Neural cell (in vitro differentiated cells): ENCODE measurements at regions not wholly inside any gene's neighbourhood (a gene's known extent, or its start where the extent isn't known, plus 50 kb on each side); places are given as distances from the start of the nearest gene placed in this dataset.

Experiments
- H2AFZ ChIP-seq: fragments of 200-600, 300-800 bp; sonication (generic), shearing (Covaris generic); 2 replicates; pipeline ENCODE4 v1.6.0; 2014; ENCODE audit warnings: low read depth, mild to moderate bottlenecking, antibody characterized with exemption, low read length, moderate library complexity
- H3F3A ChIP-seq: fragments of 200-600 bp; shearing (Covaris generic); 2 replicates; pipeline ENCODE4 v1.6.1; 2016; ENCODE audit warnings: mild to moderate bottlenecking, moderate library complexity, mixed read lengths, antibody characterized with exemption, low read length; ENCODE audit not compliant: insufficient read depth, poor library complexity, severe bottlenecking
- H3K27ac ChIP-seq: fragments of 200-600, 300-800 bp; sonication (generic), shearing (Covaris generic); 2 replicates; pipeline ENCODE4 v1.5.1; 2014; ENCODE audit warnings: mild to moderate bottlenecking, low read length, moderate library complexity
- H3K27me3 ChIP-seq: fragments of 300-800, 200-600 bp; sonication (generic), shearing (Covaris generic); 2 replicates; pipeline ENCODE4 v1.6.0; 2014; ENCODE audit warnings: mild to moderate bottlenecking, low read depth, low read length, moderate library complexity; ENCODE audit not compliant: insufficient read depth
- H3K36me3 ChIP-seq: fragments of 300-800, 200-600 bp; sonication (generic), shearing (Covaris generic); 2 replicates; pipeline ENCODE4 v1.5.1; 2014; ENCODE audit warnings: mild to moderate bottlenecking, antibody characterized with exemption, low read length, moderate library complexity; ENCODE audit not compliant: insufficient read depth
- H3K4me2 ChIP-seq: fragments of 300-800, 200-600 bp; sonication (generic), shearing (Covaris generic); 2 replicates; pipeline ENCODE4 v1.6.0; 2014; ENCODE audit warnings: mild to moderate bottlenecking, low read length
- H3K4me3 ChIP-seq: fragments of 300-800, 200-600 bp; sonication (generic), shearing (Covaris generic); 2 replicates; pipeline ENCODE4 v1.5.1; 2014; ENCODE audit warnings: mild to moderate bottlenecking, low read length, moderate library complexity
- H3K79me2 ChIP-seq: fragments of 200-600 bp; shearing (Covaris generic); replicated peaks from 2 replicates; pipeline ENCODE4 v1.6.0; 2014; ENCODE audit warnings: mild to moderate bottlenecking, low read length, moderate library complexity; ENCODE audit not compliant: insufficient read depth
- H3K9ac ChIP-seq: fragments of 300-800, 200-600 bp; sonication (generic), shearing (Covaris generic); 2 replicates; pipeline ENCODE4 v1.6.1; 2016; ENCODE audit warnings: mild to moderate bottlenecking, low read length, mixed read lengths
- H3K9me2 ChIP-seq: fragments of 200-600 bp; shearing (Covaris generic); 2 replicates; pipeline ENCODE4 v1.6.1; 2016; ENCODE audit warnings: mild to moderate bottlenecking, low read length, mixed read lengths; ENCODE audit not compliant: insufficient read depth
- H3K9me3 ChIP-seq: fragments of 200-600, 300-800 bp; sonication (generic), shearing (Covaris generic); 2 replicates; pipeline ENCODE4 v1.6.1; 2016; ENCODE audit warnings: mild to moderate bottlenecking, mixed run types, low read length, moderate library complexity, mixed read lengths
- H4K20me1 ChIP-seq: fragments of 200-600 bp; shearing (Covaris generic); 2 replicates; pipeline ENCODE4 v1.6.1; 2016; ENCODE audit warnings: mild to moderate bottlenecking, mixed run types; ENCODE audit not compliant: insufficient read depth
- EP300 ChIP-seq: fragments of 450-650 bp; conservative IDR thresholded peaks from 2 replicates; pipeline ENCODE4 v1.6.1; 2014; ENCODE audit warnings: antibody characterized with exemption, mild to moderate bottlenecking, moderate library complexity; ENCODE audit not compliant: poor library complexity, severe bottlenecking
- EZH2 ChIP-seq: fragments of 200-600, 300-800 bp; shearing (Covaris generic), sonication (generic); IDR thresholded peaks from 2 replicates; pipeline ENCODE4 v1.6.1; 2014; ENCODE audit warnings: antibody characterized with exemption, low read length, borderline replicate concordance, mild to moderate bottlenecking; ENCODE audit not compliant: insufficient read depth, poor library complexity, severe bottlenecking
- MXI1 ChIP-seq: fragments of 450-650 bp; conservative IDR thresholded peaks from 2 replicates; pipeline ENCODE4 v1.6.1; 2014; ENCODE audit warnings: antibody characterized with exemption, mild to moderate bottlenecking; ENCODE audit not compliant: poor library complexity, severe bottlenecking
- POLR2AphosphoS5 ChIP-seq: IDR thresholded peaks from 2 replicates; pipeline ENCODE4 v1.6.1; 2012
- RAD21 ChIP-seq: fragments of 450-650 bp; conservative IDR thresholded peaks from 2 replicates; pipeline ENCODE4 v1.6.1; 2014; ENCODE audit warnings: antibody characterized with exemption, mild to moderate bottlenecking, moderate library complexity
- SMC3 ChIP-seq: fragments of 450-650 bp; conservative IDR thresholded peaks from 2 replicates; pipeline ENCODE4 v1.6.1; 2014; ENCODE audit warnings: antibody characterized with exemption, mild to moderate bottlenecking, moderate library complexity; ENCODE audit not compliant: poor library complexity
- TAF1 ChIP-seq: IDR thresholded peaks from 2 replicates; pipeline ENCODE4 v1.6.1; 2012; ENCODE audit warnings: low read depth
- TF ChIP-seq, protein P1 (sequence below): fragments of 450-650 bp; IDR thresholded peaks from 2 replicates; pipeline ENCODE4 v1.5.1; 2014; ENCODE audit warnings: antibody characterized with exemption, mild to moderate bottlenecking, moderate library complexity; ENCODE audit not compliant: poor library complexity, severe bottlenecking
- TF ChIP-seq, protein P2 (sequence below): IDR thresholded peaks from 2 replicates; pipeline ENCODE4 v1.6.1; 2012; ENCODE audit warnings: borderline replicate concordance

DNA sequence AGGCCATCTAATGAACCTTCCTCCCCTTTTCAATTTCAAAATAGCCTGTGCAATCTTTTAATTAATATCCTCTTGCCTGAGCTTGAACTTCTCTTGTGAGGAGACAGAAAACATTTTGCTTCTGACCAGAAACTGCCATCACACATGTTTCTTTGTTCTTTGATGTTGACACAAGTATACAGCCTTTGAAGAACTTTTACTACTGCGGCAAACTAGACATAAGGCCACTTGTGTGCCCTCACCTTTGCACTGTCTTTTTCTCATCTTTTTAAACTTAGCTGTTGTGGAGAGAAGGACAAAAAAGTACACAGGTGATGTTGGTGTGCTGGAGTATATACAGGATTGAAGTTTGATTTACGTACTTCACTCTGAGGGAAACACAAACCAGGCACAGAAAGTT, 116.3 kb upstream of the C1GALT1C1 start:
- H3K4me3 ChIP-seq, result no peak overlapping the region
- H3K4me2 ChIP-seq, result no peak overlapping the region
- no peak overlapping the region for H3K27ac ChIP-seq
- H3F3A ChIP-seq, result no peaks in the 10 kb centered on the region
- H3K79me2 ChIP-seq, result no peaks in the 10 kb centered on the region
- H4K20me1 ChIP-seq, result no peaks in the 10 kb centered on the region
- no peaks in the 10 kb centered on the region for H3K9me2 ChIP-seq
- H3K9me3 ChIP-seq, result no peaks in the 10 kb centered on the region
- H2AFZ ChIP-seq, result no peak overlapping the region
- H3K9ac ChIP-seq, result no peak overlapping the region
- no peaks in the 10 kb centered on the region for H3K27me3 ChIP-seq
- H3K36me3 ChIP-seq, result no peaks in the 10 kb centered on the region
- TF ChIP-seq EP300, result no peak
- TF ChIP-seq, protein P1, sequence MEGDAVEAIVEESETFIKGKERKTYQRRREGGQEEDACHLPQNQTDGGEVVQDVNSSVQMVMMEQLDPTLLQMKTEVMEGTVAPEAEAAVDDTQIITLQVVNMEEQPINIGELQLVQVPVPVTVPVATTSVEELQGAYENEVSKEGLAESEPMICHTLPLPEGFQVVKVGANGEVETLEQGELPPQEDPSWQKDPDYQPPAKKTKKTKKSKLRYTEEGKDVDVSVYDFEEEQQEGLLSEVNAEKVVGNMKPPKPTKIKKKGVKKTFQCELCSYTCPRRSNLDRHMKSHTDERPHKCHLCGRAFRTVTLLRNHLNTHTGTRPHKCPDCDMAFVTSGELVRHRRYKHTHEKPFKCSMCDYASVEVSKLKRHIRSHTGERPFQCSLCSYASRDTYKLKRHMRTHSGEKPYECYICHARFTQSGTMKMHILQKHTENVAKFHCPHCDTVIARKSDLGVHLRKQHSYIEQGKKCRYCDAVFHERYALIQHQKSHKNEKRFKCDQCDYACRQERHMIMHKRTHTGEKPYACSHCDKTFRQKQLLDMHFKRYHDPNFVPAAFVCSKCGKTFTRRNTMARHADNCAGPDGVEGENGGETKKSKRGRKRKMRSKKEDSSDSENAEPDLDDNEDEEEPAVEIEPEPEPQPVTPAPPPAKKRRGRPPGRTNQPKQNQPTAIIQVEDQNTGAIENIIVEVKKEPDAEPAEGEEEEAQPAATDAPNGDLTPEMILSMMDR, result no peak
- TF ChIP-seq POLR2AphosphoS5, result no peak
- no peak for TF ChIP-seq EZH2
- TF ChIP-seq MXI1, result no peak
- no peak for TF ChIP-seq RAD21

DNA sequence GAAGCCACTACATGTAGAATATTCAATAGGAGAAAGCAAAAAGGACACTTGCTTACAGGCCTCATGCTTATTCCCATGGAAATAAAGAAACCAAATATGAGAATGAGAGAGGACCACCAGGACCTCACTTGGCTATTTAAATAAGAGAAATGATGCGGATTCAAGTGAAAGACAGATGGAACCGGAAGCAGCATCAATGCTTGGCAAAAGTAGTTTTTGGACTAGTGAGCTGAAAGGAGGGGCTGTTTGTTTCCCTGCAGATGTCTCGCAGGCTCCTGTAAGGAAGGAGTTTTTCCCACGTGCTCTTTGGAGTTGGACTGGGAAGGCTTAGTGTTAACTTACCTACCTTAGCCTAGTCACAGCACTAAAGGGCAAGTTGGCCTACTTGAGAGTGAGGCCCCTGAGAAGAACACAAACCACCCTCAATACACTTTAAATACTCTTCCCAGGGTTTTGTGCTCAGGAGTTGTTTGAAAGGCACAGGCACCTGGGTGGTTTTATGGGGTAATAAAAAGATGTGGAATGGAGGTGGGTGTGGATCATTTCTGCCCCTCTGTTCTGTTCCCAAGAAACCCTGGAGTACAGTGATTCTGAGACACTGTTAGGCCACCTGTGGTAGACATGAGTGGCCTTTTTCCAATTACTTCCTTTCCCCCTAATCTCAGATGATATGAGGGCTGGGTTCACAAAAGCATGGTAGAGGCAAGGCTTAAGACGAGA, 113.3 kb upstream of the C1GALT1C1 start:
- Histone ChIP-seq H3K9me2 (no peaks in the 10 kb centered on the region), H3K27me3 (no peaks in the 10 kb centered on the region), H3K4me3 (no peak overlapping the region), H3K9ac (no peak overlapping the region), H3K79me2 (no peaks in the 10 kb centered on the region), H3K9me3 (no peaks in the 10 kb centered on the region), H3K36me3 (no peaks in the 10 kb centered on the region), H2AFZ (no peak overlapping the region), H3K4me2 (no peak overlapping the region), H3K27ac (no peak overlapping the region), H4K20me1 (no peaks in the 10 kb centered on the region), H3F3A (no peaks in the 10 kb centered on the region)
- TF ChIP-seq POLR2AphosphoS5 (no peak), SMC3 (no peak), RAD21 (no peak)
- TF ChIP-seq, protein P2, sequence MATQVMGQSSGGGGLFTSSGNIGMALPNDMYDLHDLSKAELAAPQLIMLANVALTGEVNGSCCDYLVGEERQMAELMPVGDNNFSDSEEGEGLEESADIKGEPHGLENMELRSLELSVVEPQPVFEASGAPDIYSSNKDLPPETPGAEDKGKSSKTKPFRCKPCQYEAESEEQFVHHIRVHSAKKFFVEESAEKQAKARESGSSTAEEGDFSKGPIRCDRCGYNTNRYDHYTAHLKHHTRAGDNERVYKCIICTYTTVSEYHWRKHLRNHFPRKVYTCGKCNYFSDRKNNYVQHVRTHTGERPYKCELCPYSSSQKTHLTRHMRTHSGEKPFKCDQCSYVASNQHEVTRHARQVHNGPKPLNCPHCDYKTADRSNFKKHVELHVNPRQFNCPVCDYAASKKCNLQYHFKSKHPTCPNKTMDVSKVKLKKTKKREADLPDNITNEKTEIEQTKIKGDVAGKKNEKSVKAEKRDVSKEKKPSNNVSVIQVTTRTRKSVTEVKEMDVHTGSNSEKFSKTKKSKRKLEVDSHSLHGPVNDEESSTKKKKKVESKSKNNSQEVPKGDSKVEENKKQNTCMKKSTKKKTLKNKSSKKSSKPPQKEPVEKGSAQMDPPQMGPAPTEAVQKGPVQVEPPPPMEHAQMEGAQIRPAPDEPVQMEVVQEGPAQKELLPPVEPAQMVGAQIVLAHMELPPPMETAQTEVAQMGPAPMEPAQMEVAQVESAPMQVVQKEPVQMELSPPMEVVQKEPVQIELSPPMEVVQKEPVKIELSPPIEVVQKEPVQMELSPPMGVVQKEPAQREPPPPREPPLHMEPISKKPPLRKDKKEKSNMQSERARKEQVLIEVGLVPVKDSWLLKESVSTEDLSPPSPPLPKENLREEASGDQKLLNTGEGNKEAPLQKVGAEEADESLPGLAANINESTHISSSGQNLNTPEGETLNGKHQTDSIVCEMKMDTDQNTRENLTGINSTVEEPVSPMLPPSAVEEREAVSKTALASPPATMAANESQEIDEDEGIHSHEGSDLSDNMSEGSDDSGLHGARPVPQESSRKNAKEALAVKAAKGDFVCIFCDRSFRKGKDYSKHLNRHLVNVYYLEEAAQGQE, result no peak

DNA sequence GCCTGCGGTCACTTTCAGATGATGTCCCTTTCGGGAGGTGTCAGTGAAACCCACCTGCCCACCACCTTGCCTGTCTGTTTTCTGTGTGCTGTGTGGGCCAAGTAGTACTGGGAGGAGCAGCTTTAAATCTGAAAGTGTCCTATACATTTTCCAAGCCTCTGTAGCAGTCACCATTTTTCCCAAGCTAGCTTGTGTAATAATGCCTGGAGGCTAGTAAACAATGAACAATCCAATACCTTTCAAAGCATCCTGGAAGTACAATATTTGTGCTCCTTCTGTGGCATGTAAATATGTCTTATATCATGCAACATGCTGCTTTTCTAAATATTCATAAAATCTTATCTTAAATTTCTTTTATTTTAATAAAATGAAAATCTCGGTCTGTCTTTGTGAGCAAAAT, 111.6 kb upstream of the C1GALT1C1 start:
- no peak overlapping the region for H3K27ac ChIP-seq
- no peak overlapping the region for H3K4me2 ChIP-seq
- no peaks in the 10 kb centered on the region for H3K79me2 ChIP-seq
- no peaks in the 10 kb centered on the region for H3F3A ChIP-seq
- H3K9ac ChIP-seq, result no peak overlapping the region
- no peak overlapping the region for H3K4me3 ChIP-seq
- H3K9me3 ChIP-seq, result no peaks in the 10 kb centered on the region
- H3K9me2 ChIP-seq, result no peaks in the 10 kb centered on the region
- H3K36me3 ChIP-seq, result no peaks in the 10 kb centered on the region
- TF ChIP-seq EZH2 (no peak), POLR2AphosphoS5 (no peak), EP300 (no peak), TAF1 (no peak), SMC3 (no peak), MXI1 (no peak), RAD21 (no peak)
- TF ChIP-seq, protein P2, result no peak
- TF ChIP-seq, protein P1, result no peak
- H4K20me1 ChIP-seq, result no peaks in the 10 kb centered on the region
- no peaks in the 10 kb centered on the region for H3K27me3 ChIP-seq
- no peak overlapping the region for H2AFZ ChIP-seq
